ENCODE measurements at regions not wholly inside any gene's neighbourhood (a gene's known extent, or its start where the extent isn't known, plus 50 kb on each side); places are given as distances from the start of the nearest gene placed in this dataset.
A peak's percentile ranks its signal among the peaks of the same experiment; 100 is the strongest.

DNA sequence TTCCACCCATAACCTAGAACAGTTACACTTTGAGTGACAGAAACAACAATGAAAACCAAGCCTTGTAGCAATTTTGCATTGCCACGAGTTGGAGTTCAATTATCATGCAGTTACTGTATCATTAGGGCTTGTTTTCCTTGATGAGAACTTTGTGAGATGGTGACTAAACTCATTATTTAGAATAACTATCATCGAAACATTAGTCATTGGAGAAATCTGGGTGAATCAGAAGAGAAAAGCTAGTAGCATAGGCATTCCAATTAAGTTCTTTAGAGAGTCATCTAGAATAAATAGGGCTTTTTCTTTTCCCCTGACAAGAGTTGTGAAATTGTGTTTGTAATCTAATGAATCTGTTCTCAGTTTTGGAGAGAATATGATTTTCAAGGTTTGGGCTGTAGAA, 122.8 kb upstream of the DOCK10 start (continued):
- no peak for TF ChIP-seq RFX5 (IDR thresholded peaks at IDR 0.05)
- no peak for TF ChIP-seq JUN (IDR thresholded peaks at IDR 0.05)
- no peak for TF ChIP-seq ZC3H11A (IDR thresholded peaks at IDR 0.05)
- TF ChIP-seq RAD21 (conservative IDR thresholded peaks at IDR 0.05 in 1 of 2, IDR thresholded peaks at IDR 0.05 in 1 of 2), result no peak
- TF ChIP-seq RARB (CRISPR knock-in tag; IDR thresholded peaks at IDR 0.05), result no peak
- no peak for TF ChIP-seq PHF8 (IDR thresholded peaks at IDR 0.05; ENCODE audit: borderline replicate concordance, low read depth)
- TF ChIP-seq, protein P1, sequence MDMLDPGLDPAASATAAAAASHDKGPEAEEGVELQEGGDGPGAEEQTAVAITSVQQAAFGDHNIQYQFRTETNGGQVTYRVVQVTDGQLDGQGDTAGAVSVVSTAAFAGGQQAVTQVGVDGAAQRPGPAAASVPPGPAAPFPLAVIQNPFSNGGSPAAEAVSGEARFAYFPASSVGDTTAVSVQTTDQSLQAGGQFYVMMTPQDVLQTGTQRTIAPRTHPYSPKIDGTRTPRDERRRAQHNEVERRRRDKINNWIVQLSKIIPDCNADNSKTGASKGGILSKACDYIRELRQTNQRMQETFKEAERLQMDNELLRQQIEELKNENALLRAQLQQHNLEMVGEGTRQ (IDR thresholded peaks at IDR 0.05), result no peak

DNA sequence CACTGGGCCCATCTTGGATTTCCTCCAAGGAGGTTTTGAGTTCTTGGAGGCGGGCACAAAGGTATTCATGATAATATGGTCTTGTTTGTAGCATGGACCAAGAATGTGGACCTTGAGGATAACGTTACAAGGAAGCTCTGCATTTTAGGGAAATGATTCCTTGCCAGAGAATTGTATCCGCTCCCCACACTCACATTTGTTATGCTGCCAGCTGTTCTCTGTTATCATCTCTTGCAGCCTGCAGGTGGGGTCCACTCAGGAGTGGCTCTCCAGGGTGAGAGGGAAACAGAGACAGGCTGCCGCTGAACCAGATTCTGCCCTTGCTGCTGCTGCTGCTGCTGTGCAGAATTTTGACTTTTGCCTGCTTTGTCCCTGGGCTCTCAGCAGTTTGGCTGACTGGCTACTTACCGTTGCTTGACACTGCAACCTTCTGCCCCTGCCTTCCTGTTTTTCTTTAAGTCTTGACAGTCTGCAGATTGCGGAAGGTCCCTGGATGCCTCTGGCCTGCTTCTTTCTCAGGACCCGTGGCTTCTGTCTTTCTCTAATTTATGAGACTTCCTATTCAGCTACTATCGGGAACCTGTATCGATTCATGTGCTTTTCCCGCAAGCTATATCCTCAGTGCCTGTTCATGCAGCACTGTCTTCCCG, 122.3 kb upstream of the DOCK10 start:
- no peaks in the 10 kb centered on the region for H3K4me1 ChIP-seq
- no peak for TF ChIP-seq TFCP2L1 (CRISPR knock-in tag; IDR thresholded peaks at IDR 0.05)
- no peak for TF ChIP-seq POLR2AphosphoS2 (conservative IDR thresholded peaks at IDR 0.05; ENCODE audit: low read length)
- TF ChIP-seq BHLHE40 (IDR thresholded peaks at IDR 0.05; ENCODE audit: low read depth, low read length), result no peak
- TF ChIP-seq EP300 (IDR thresholded peaks at IDR 0.05), result no peak
- TF ChIP-seq NR3C1 (IDR thresholded peaks at IDR 0.05), result no peak
- ChIA-PET POLR2A (no interaction called here), CTCF (no interaction called here)
- FAIRE-seq (no peak), DNase-seq (ENCODE audit: low read depth in 1 of 2, low spot score in 1 of 2) (no peak), ATAC-seq (no peak)
- H3K4me2 ChIP-seq, result no peak overlapping the region
- no peaks in the 10 kb centered on the region for H3K9me3 ChIP-seq
- H3K4me3 ChIP-seq, result no peak overlapping the region
- H3K27ac ChIP-seq, result no peak overlapping the region
- WGBS (ENCODE audit: missing lambda C conversion rate), result 74% methylated on average over 11 of the region's 11 CpGs

- no peak for DNase-seq (ENCODE audit: low read depth in 1 of 2, low spot score in 1 of 2)
- TF ChIP-seq MAFK (IDR thresholded peaks at IDR 0.05; ENCODE audit: partially characterized antibody) (peak; percentile 89), EHF (CRISPR knock-in tag; IDR thresholded peaks at IDR 0.05) (no peak), EHMT2 (IDR thresholded peaks at IDR 0.05; ENCODE audit: low read depth) (no peak), HOXA7 (CRISPR knock-in tag; IDR thresholded peaks at IDR 0.05) (no peak), HOXB5 (CRISPR knock-in tag; IDR thresholded peaks at IDR 0.05) (no peak), CBX8 (IDR thresholded peaks at IDR 0.05) (no peak), HOXB13 (CRISPR knock-in tag; IDR thresholded peaks at IDR 0.05; ENCODE audit: low read depth) (no peak), ELK1 (IDR thresholded peaks at IDR 0.05; ENCODE audit: low read depth, low read length) (no peak)
- ATAC-seq, result no peak
- FAIRE-seq, result no peak
- ChIA-PET CTCF (no interaction called here), POLR2A (no interaction called here)
- Histone ChIP-seq H3K4me3 (no peak overlapping the region), H3K27ac (no peak overlapping the region), H3K4me1 (no peaks in the 10 kb centered on the region), H3K9me3 (no peaks in the 10 kb centered on the region), H3K4me2 (no peak overlapping the region)
Observed at GRCh38 chr2:225158360-225158759, 116.1 kb upstream of the DOCK10 start.

GRCh38 chr2:225156853-225157451, 114.7 kb upstream of the DOCK10 start:
- 57% methylated on average over 4 of the region's 4 CpGs for WGBS (ENCODE audit: missing lambda C conversion rate)
- no peaks in the 10 kb centered on the region for H3K9me3 ChIP-seq
- FAIRE-seq (no peak), DNase-seq (ENCODE audit: low read depth in 1 of 2, low spot score in 1 of 2) (no peak), ATAC-seq (no peak)
- POLR2A ChIA-PET, result no interaction called here
- H3K27ac ChIP-seq, result no peak overlapping the region
- CTCF ChIA-PET, result interaction anchor here (1.9 kb wide), 1 partner anchor 10 kb away, joined by 5 read pairs; no protein-coding TSS in a partner anchor
- H3K4me1 ChIP-seq, result no peaks in the 10 kb centered on the region
- H3K4me2 ChIP-seq, result no peak overlapping the region
- no peak overlapping the region for H3K4me3 ChIP-seq
- TF ChIP-seq SREBF2 (IDR thresholded peaks at IDR 0.05) (no peak), EHF (CRISPR knock-in tag; IDR thresholded peaks at IDR 0.05) (no peak), HOXB5 (CRISPR knock-in tag; IDR thresholded peaks at IDR 0.05) (no peak), TFCP2L1 (CRISPR knock-in tag; IDR thresholded peaks at IDR 0.05) (no peak), CBX8 (IDR thresholded peaks at IDR 0.05) (no peak), SMC3 (IDR thresholded peaks at IDR 0.05) (no peak), HEYL (CRISPR knock-in tag; IDR thresholded peaks at IDR 0.05) (no peak), ZFP36 (IDR thresholded peaks at IDR 0.05; ENCODE audit: borderline replicate concordance, partially characterized antibody) (no peak), HOXB13 (CRISPR knock-in tag; IDR thresholded peaks at IDR 0.05; ENCODE audit: low read depth) (no peak), FOXS1 (CRISPR knock-in tag; IDR thresholded peaks at IDR 0.05) (no peak), EP300 (IDR thresholded peaks at IDR 0.05) (no peak), HOXA7 (CRISPR knock-in tag; IDR thresholded peaks at IDR 0.05) (no peak), E2F6 (IDR thresholded peaks at IDR 0.05; ENCODE audit: borderline replicate concordance, low read depth) (no peak), BHLHE40 (IDR thresholded peaks at IDR 0.05; ENCODE audit: low read depth, low read length) (no peak), ESRRA (IDR thresholded peaks at IDR 0.05; ENCODE audit: borderline replicate concordance, low read length) (no peak), EHMT2 (IDR thresholded peaks at IDR 0.05; ENCODE audit: low read depth) (no peak), ZNF302 (CRISPR knock-in tag; IDR thresholded peaks at IDR 0.05) (no peak)
- TF ChIP-seq, protein P2, sequence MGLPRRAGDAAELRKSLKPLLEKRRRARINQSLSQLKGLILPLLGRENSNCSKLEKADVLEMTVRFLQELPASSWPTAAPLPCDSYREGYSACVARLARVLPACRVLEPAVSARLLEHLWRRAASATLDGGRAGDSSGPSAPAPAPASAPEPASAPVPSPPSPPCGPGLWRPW (IDR thresholded peaks at IDR 0.05), result no peak
- TF ChIP-seq, protein P3, sequence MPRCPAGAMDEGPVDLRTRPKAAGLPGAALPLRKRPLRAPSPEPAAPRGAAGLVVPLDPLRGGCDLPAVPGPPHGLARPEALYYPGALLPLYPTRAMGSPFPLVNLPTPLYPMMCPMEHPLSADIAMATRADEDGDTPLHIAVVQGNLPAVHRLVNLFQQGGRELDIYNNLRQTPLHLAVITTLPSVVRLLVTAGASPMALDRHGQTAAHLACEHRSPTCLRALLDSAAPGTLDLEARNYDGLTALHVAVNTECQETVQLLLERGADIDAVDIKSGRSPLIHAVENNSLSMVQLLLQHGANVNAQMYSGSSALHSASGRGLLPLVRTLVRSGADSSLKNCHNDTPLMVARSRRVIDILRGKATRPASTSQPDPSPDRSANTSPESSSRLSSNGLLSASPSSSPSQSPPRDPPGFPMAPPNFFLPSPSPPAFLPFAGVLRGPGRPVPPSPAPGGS (IDR thresholded peaks at IDR 0.05), result no peak
